ENCODE measurements at regions not wholly inside any gene's neighbourhood (a gene's known extent, or its start where the extent isn't known, plus 50 kb on each side); places are given as distances from the start of the nearest gene placed in this dataset.

- peak; percentile 4 for DNase-seq
These were observed 302.0 kb downstream of the DUSP10 start for GRCh38 chr1:221439747-221440501.

GRCh38 chr1:221440658-221441057 is 301.2 kb downstream of the DUSP10 start:
- DNase-seq: peak; percentile 31

GRCh38 chr1:221442056-221442455 is 299.8 kb downstream of the DUSP10 start:
- DNase-seq: no peak

- DNase-seq: no peak
These were observed 297.5 kb downstream of the DUSP10 start for GRCh38 chr1:221444346-221444745.

GRCh38 chr1:221448585-221449175 is 293.2 kb downstream of the DUSP10 start:
- no peak for DNase-seq

GRCh38 chr1:221449194-221449593 is 292.7 kb downstream of the DUSP10 start:
- no peak for DNase-seq

- no peak for DNase-seq
These were observed 292.0 kb downstream of the DUSP10 start for GRCh38 chr1:221449801-221450470.

GRCh38 chr1:221451741-221452140 is 290.1 kb downstream of the DUSP10 start:
- no peak for DNase-seq

GRCh38 chr1:221454096-221454495 is 287.8 kb downstream of the DUSP10 start:
- no peak for DNase-seq

- DNase-seq: no peak
These were observed 285.0 kb downstream of the DUSP10 start for GRCh38 chr1:221456918-221457317.

- no peak for DNase-seq
These were observed 284.0 kb downstream of the DUSP10 start for GRCh38 chr1:221457685-221458446.

GRCh38 chr1:221458447-221459156 is 283.3 kb downstream of the DUSP10 start:
- no peak for DNase-seq

GRCh38 chr1:221459558-221459957 is 282.3 kb downstream of the DUSP10 start:
- no peak for DNase-seq

- DNase-seq: no peak
These were observed 279.5 kb downstream of the DUSP10 start for GRCh38 chr1:221462345-221462744.

GRCh38 chr1:221468546-221468945 is 273.3 kb downstream of the DUSP10 start:
- DNase-seq: no peak

GRCh38 chr1:221469476-221469875 is 272.4 kb downstream of the DUSP10 start:
- no peak for DNase-seq

- no peak for DNase-seq
These were observed 271.7 kb downstream of the DUSP10 start for GRCh38 chr1:221470000-221470698.

GRCh38 chr1:221473411-221473810 is 268.5 kb downstream of the DUSP10 start:
- no peak for DNase-seq

GRCh38 chr1:221477252-221477651 is 264.6 kb downstream of the DUSP10 start:
- DNase-seq: no peak

GRCh38 chr1:221478050-221478949 is 263.6 kb downstream of the DUSP10 start:
- DNase-seq: peak; percentile 51
